ENCODE measurements at regions not wholly inside any gene's neighbourhood (a gene's known extent, or its start where the extent isn't known, plus 50 kb on each side); places are given as distances from the start of the nearest gene placed in this dataset.
"Not testable (repeated sequence)": the region's sequence is repeated elsewhere in the genome, so short reads cannot be mapped to it uniquely, and the experiment has no call there.

- no peak for DNase-seq (ENCODE audit: low read depth)
These were observed 234.4 kb downstream of the TMEM121 start for GRCh38 chr14:105760691-105761344.

- DNase-seq (ENCODE audit: low read depth), result not testable (repeated sequence)
These were observed 235.0 kb downstream of the TMEM121 start for GRCh38 chr14:105761345-105761740.

- no peak for DNase-seq (ENCODE audit: low read depth)
These were observed 235.5 kb downstream of the TMEM121 start for GRCh38 chr14:105761842-105762241.

- DNase-seq (ENCODE audit: low read depth), result not testable (repeated sequence)
These were observed 235.9 kb downstream of the TMEM121 start for GRCh38 chr14:105762262-105762661.

GRCh38 chr14:105764254-105764901 lies 238.0 kb downstream of the TMEM121 start:
- not testable (repeated sequence) for DNase-seq (ENCODE audit: low read depth)

DNA sequence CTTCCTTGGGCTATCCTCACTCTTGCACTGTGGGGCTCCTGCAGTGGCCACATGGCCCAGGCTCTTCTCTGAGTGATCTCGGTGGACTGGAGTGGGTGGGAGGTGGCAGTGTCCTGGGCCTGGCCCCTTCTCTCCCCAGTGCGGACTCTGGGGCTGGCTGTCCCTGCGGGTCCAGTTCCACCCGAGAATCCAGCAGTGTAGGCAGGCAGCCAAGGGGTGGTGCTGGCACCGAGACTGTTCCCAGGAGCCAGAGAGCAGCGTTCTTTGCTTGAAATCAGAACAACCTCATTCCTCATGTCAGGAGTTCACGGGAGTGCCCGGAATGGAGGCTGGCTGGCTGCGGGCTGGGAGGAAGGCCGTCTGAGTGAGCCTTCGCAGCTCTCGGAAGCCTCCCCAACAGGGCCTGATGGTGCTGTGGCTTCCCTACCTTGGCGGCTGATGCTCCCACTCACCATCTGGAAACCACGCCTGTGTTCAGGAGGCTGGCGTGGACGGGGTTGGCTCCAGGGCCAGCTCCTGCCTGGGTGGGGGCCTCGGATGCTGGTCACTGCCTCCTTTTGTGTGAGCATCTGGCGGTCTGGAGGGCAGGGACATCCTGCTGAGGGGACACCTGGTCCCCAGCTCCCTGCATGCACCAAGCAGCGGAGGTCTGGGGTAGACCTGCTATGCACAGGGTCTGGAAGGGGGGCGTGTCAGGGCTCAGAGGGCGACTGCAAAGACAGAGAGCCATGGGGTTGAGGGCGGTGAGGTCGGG lies 238.9 kb downstream of the TMEM121 start:
- not testable (repeated sequence) for DNase-seq (ENCODE audit: low read depth)

GRCh38 chr14:105765893-105766614 lies 239.7 kb downstream of the TMEM121 start:
- no peak for DNase-seq (ENCODE audit: low read depth)

- no peak for DNase-seq (ENCODE audit: low read depth)
These were observed 240.9 kb downstream of the TMEM121 start for GRCh38 chr14:105767315-105767714.

DNA sequence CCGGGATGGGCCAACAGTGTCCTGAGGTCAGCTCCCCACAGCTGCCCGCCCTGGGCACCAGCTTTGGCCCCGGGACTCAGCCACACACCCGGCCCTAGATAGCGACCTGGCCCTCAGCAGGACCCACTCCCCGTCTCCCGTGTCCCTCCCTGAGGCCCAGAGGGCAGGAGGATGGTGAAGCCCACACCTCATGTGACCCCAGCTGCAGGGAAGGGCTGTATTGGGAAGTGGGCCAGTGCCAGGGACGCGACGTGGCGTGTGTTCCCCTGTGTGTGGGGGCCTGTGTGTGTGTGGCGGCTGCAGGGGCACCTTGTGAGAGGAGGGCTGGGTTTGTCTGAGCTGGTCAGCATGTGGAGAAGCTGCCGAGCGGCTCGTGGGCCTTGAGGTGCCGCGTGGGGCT lies 241.7 kb downstream of the TMEM121 start:
- not testable (repeated sequence) for DNase-seq (ENCODE audit: low read depth)

DNA sequence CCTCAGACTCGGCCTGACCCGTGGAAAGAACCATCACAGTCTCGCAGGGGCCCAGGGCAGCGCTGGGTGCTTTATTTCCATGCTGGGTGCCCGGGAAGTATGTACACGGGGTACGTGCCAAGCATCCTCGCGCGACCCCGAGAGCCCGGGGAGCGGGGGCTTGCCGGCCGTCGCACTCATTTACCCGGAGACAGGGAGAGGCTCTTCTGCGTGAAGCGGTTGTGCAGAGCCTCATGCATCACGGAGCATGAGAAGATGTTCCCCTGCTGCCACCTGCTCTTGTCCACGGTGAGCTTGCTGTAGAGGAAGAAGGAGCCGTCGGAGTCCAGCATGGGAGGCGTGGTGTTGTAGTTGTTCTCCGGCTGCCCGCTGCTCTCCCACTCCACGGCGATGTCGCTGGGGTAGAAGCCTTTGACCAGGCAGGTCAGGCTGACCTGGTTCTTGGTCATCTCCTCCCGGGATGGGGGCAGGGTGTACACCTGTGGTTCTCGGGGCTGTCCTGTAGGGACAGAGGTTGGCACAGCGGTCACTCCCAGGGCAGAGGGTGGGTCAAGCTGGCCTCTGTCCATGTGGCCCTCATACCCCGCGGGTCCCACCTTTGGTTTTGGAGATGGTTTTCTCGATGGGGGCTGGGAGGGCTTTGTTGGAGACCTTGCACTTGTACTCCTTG lies 242.8 kb downstream of the TMEM121 start:
- not testable (repeated sequence) for DNase-seq (ENCODE audit: low read depth)

DNA sequence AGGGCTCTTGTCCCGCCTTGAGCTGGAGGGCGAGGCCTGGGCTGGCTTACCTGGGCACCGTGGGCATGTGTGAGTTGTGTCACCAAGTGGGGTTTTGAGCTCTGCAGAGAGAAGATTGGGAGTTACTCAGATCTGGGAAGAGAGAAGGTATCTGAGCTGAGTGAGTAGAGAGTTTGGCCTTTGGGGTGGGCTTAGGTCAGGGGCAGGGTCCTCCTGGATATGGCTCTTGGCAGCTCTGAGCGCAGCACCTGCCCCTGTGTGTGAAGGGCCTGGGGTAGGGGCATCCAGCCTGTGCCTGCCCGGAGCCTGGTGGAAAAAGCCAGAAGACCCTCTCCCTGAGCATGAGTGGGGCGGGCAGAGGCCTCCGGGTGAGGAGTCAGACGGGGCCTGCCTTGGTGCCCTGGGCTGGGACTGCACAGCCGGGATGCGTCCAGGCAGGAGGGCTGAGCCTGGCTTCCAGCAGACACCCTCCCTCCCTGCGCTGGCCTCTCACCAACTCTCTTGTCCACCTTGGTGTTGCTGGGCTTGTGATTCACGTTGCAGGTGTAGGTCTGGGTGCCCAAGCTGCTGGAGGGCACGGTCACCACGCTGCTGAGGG lies 244.3 kb downstream of the TMEM121 start:
- DNase-seq (ENCODE audit: low read depth), result not testable (repeated sequence)

- DNase-seq (ENCODE audit: low read depth), result not testable (repeated sequence)
These were observed 245.2 kb downstream of the TMEM121 start for GRCh38 chr14:105771261-105772226.

GRCh38 chr14:105772710-105773250 lies 246.4 kb downstream of the TMEM121 start:
- not testable (repeated sequence) for DNase-seq (ENCODE audit: low read depth)

DNA sequence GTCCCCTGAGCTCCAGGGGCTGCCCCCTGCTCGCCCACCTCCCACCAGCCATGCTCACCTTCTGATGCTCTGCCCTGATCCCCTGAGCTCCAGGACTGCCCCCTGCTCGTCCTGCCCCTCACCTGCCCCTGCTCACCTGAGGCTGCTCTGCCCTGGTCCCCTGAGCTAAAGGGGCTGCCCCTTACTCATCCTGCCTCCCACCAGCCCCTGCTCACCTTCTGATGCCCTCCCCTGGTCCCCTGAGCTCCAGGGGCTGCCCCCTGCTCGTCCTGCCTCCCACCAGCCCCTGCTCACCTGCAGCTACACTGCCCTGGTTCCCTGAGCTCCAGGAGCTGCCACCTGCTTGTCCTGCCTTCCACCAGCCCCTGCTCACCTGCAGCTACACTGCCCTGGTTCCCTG lies 247.2 kb downstream of the TMEM121 start:
- DNase-seq (ENCODE audit: low read depth), result no peak

DNA sequence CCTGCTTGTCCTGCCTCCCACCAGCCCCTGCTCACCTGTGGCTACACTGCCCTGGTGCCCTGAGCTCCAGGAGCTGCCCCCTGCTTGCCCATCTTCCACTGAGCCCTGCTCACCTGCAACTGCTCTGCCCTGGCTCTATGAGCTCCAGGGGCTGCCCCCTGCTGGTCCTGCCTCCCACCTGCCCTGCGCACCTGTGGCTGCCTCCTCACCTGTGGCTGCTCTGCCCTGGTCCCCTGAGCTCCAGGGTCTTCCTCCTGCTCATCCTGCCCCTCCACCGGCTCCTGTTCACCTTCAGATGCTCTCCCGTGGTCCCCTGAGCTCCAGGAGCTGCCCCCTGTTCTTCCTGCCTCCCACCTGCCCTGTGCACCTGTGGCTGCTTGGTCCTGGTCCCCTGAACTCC lies 247.6 kb downstream of the TMEM121 start:
- DNase-seq (ENCODE audit: low read depth), result no peak

- not testable (repeated sequence) for DNase-seq (ENCODE audit: low read depth)
These were observed 248.4 kb downstream of the TMEM121 start for GRCh38 chr14:105774585-105775348.

DNA sequence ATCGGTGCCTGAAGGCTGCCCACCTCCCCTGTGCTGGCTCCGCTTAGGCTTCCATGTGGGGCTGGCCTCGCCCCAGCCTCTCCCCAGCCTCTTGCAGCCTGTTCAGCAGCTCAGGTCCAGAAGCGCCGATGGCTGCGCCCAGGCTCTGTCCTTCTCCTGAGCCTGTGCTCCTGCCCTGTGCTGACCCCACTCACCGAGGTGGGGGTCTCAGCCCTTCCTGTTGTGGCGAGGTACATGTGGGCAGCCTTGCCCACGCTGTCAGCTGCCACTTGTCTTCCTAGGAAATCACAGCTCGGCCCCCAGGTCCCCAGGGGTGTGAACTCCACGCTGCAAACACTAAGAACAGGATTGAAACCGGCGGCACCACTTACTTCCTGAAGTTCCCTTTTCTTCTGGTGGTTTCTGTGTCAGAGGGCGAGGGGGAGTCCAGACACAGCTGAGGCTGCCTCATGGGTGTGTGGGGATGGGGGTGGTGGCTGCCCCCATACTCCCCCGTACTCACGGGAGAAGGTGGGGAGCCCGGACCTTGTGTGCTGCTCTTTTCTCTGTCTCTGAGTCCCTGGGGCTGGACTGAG lies 249.1 kb downstream of the TMEM121 start:
- not testable (repeated sequence) for DNase-seq (ENCODE audit: low read depth)

DNA sequence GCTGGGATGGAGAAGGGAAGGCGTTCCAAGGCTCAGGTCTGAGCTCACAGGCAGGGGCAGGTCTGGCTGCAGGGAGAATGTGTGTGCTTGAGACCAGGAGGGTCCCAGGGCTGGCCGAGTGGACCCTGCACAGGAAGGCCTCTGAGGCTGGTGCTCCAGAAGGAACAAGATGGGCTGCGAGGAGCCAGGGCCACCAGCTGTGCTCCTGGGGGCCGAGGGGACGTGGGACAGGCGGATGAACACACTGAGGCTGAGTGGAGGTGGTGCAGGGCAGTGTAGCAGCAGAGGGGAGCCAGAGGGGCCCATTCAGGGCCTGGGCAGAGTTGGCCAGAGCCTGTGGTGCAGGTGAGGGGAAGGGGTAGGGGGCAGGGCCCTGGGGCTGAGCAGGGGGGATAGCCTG lies 249.7 kb downstream of the TMEM121 start:
- DNase-seq (ENCODE audit: low read depth), result not testable (repeated sequence)

DNA sequence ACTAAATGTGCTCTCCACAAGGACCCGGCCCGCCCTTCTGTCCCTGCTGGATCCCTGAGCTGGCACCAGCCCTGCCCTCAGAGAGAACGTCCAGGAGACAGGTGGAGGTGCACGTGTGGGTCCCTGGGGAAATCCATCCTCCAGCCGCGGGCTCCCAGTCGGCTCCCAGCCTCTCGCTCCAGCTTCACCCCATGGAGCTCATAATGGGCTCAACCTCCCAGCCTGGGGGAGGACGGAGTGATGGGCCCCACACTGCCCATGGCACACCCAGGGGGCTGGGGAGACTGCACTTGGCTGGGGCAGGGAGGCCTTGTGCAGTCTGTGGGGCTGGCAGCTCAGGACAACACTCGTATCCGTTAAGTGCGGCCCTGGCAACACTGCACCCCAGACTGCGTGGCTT lies 250.5 kb downstream of the TMEM121 start:
- DNase-seq (ENCODE audit: low read depth), result no peak
